ENCODE measurements at regions not wholly inside any gene's neighbourhood (a gene's known extent, or its start where the extent isn't known, plus 50 kb on each side); places are given as distances from the start of the nearest gene placed in this dataset.
"Not testable (repeated sequence)": the region's sequence is repeated elsewhere in the genome, so short reads cannot be mapped to it uniquely, and the experiment has no call there.

DNA sequence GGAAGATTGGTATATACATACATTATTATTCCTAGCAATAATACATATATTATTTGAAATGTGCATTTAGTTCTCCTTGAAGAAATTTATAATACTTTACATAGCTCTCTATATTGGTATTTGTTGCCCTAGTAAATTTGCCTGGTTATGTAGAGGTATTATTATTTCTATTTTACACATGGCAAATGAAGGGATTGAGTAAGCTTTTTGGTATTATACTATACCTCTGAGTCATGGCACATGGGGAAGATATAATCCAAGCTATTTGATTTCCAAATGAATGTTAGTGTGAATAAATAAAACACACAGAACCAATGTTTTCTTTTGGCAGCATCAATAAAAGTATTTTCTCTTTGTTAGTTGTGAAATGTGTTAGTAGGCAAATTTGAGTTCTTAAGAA, 409.6 kb upstream of the SLC35B3 start:
- Mint-ChIP-seq H3K27me3 (ENCODE audit: insufficient read depth) (no peaks in the 10 kb centered on the region), H3K9me3 (peaks cover 19% of the 10 kb centered on the region), H3K4me1 (ENCODE audit: low read depth) (no peaks in the 10 kb centered on the region), H3K36me3 (ENCODE audit: low read depth) (no peaks in the 10 kb centered on the region), H3K4me3 (no peak overlapping the region), H3K27ac (no peak overlapping the region)
- no peak for TF ChIP-seq CTCF (IDR thresholded peaks at IDR 0.05)
- DNase-seq: no peak

DNA sequence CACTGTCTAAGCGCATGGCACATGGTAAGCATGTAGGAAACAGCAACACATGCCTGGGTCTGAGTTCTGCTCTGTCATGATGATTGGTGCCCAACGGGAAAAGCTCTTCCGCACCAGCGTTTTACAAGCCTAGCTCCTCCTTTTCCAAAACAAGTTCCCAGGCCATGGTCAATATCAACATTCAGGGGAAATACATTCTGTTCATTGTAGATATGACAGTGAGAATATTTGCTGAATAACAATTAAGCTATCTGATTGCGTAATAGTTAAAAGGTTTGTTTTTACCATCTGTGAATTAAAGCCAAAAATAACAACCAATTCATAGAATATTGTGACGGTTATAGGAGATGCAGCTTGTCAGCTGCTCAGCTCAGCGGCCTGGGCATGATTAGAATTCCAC, 404.3 kb upstream of the SLC35B3 start:
- H3K4me3 Mint-ChIP-seq: no peak overlapping the region
- no peaks in the 10 kb centered on the region for H3K27me3 Mint-ChIP-seq (ENCODE audit: insufficient read depth)
- no peak for DNase-seq
- no peak for TF ChIP-seq CTCF (IDR thresholded peaks at IDR 0.05)
- peaks cover 25% of the 10 kb centered on the region for H3K9me3 Mint-ChIP-seq
- H3K4me1 Mint-ChIP-seq (ENCODE audit: low read depth): no peaks in the 10 kb centered on the region
- no peak overlapping the region for H3K27ac Mint-ChIP-seq
- no peaks in the 10 kb centered on the region for H3K36me3 Mint-ChIP-seq (ENCODE audit: low read depth)

DNA sequence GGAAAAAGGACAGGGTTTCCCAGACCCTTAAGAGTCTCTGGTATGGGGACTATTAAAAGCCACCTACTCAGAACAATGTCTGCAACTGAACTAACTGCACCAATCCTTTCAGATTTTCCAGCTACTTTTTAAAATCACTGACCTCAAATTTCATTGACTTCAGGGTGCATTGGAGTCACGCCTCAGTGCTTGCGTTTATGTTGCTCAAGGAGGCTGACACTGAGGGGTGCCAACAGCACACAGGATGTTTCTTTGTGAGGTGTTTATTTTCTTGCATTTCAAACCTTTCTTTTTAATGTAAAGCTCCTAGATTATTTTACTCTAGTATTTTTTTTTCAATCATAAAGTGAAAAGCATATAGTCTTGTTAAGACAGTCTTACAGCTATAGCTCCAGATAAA, 402.0 kb upstream of the SLC35B3 start:
- H3K4me3 Mint-ChIP-seq: no peak overlapping the region
- DNase-seq: no peak
- TF ChIP-seq CTCF (IDR thresholded peaks at IDR 0.05): no peak
- no peak overlapping the region for H3K27ac Mint-ChIP-seq
- peaks cover 13% of the 10 kb centered on the region for H3K9me3 Mint-ChIP-seq
- H3K4me1 Mint-ChIP-seq (ENCODE audit: low read depth): no peaks in the 10 kb centered on the region
- H3K36me3 Mint-ChIP-seq (ENCODE audit: low read depth): no peaks in the 10 kb centered on the region
- no peaks in the 10 kb centered on the region for H3K27me3 Mint-ChIP-seq (ENCODE audit: insufficient read depth)

DNA sequence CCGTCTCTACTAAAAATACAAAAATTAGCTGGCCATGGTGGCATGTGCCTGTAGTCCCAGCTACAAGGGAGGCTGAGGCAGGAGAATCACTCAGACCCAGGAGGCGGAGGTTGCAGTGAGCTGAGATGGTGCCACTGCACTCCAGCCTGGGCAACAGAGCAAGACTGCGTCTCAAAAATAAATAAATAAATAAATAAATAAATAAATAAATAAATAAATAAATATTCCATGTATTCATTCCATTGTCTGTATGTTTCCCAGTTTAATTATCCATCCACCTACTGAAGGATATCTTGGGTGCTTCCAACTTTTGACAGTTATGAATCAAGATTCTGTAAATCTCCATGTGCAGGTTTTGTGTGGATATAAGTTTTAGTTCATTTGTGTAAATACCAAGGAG, 397.4 kb upstream of the SLC35B3 start:
- H3K4me1 Mint-ChIP-seq (ENCODE audit: low read depth); H3K27me3 Mint-ChIP-seq (ENCODE audit: insufficient read depth); H3K27ac Mint-ChIP-seq; DNase-seq; H3K4me3 Mint-ChIP-seq; H3K36me3 Mint-ChIP-seq (ENCODE audit: low read depth): not testable (repeated sequence)
- peaks cover 25% of the 10 kb centered on the region for H3K9me3 Mint-ChIP-seq

DNA sequence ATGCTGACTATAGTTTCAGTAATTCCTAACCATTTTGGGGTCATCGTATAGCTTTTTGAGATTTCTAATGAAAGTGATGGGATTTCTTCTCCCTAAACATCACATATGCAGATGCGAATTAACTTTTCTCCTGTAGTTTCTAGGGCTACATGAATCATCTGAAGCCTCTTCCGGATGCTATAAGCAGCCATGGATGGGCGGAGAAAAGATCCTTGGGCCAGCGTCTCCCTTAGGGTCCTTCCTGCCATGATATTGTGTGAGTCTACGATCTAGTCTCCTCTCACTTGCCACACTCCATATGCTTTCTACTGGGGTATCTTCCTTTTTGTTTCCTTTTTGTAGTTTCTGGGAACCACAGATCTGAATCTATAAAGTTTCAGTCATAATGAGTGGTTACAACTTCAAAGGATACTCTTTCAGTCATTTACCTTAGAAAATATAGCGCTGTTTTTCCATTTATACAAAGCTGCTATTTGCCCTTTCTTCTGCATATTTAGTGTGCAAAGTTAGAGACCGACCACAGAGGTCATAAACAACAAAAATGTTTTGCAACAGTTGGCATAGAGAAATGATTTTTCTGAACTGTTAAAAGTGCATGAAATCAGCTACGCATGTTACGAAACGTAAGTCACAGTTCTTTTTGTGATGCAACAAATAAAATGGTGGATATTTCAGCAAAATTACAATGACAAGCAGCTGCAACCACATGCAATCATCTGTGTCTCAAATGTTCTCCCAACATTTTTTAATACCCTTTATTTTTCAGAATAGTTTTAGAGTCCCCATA, 396.2 kb upstream of the SLC35B3 start:
- Mint-ChIP-seq H3K9me3 (peaks cover 32% of the 10 kb centered on the region), H3K27me3 (ENCODE audit: insufficient read depth) (no peaks in the 10 kb centered on the region), H3K27ac (no peak overlapping the region), H3K36me3 (ENCODE audit: low read depth) (no peaks in the 10 kb centered on the region), H3K4me3 (no peak overlapping the region; the same call in 1 of the 2 replicates), H3K4me1 (ENCODE audit: low read depth) (no peaks in the 10 kb centered on the region)
- DNase-seq: no peak
- TF ChIP-seq CTCF (IDR thresholded peaks at IDR 0.05): no peak

GRCh38 chr6:8830794-8831193, 395.4 kb upstream of the SLC35B3 start:
- H3K27ac Mint-ChIP-seq: no peak overlapping the region
- no peak for DNase-seq
- H3K36me3 Mint-ChIP-seq (ENCODE audit: low read depth): no peaks in the 10 kb centered on the region
- no peaks in the 10 kb centered on the region for H3K27me3 Mint-ChIP-seq (ENCODE audit: insufficient read depth)
- H3K4me1 Mint-ChIP-seq (ENCODE audit: low read depth): no peaks in the 10 kb centered on the region
- peaks cover 39% of the 10 kb centered on the region for H3K9me3 Mint-ChIP-seq
- H3K4me3 Mint-ChIP-seq: no peak overlapping the region
- no peak for TF ChIP-seq CTCF (IDR thresholded peaks at IDR 0.05)

Measured in HFFc6 (cell line).